ENCODE measurements at regions not wholly inside any gene's neighbourhood (a gene's known extent, or its start where the extent isn't known, plus 50 kb on each side); places are given as distances from the start of the nearest gene placed in this dataset.

- no peak overlapping the region for H3K27ac Mint-ChIP-seq (ENCODE audit: unreplicated experiment)
- TF ChIP-seq CTCF (IDR thresholded peaks at IDR 0.05; ENCODE audit: unreplicated experiment) = no peak
- BruUV-seq (replicated peaks) = no TSS peak
- CTCF ChIA-PET = no interaction called here
- intact Hi-C loops (cut with micrococcal nuclease; ENCODE audit: unreplicated experiment) = no loop called here
- H3K4me1 Mint-ChIP-seq (ENCODE audit: low read depth, unreplicated experiment) = no peaks in the 10 kb centered on the region
- DNase-seq = no peak
- H3K9me3 Mint-ChIP-seq (ENCODE audit: low read depth, unreplicated experiment) = peaks cover 11% of the 10 kb centered on the region
- H3K4me3 Mint-ChIP-seq (ENCODE audit: low read depth, unreplicated experiment) = no peak overlapping the region
- H3K27me3 Mint-ChIP-seq (ENCODE audit: unreplicated experiment) = no peaks in the 10 kb centered on the region
- H3K36me3 Mint-ChIP-seq (ENCODE audit: insufficient read depth, unreplicated experiment) = no peaks in the 10 kb centered on the region
Measured at GRCh38 chr5:163248333-163248732, 189.1 kb upstream of the CCNG1 start.

- no peak overlapping the region for H3K4me3 Mint-ChIP-seq (ENCODE audit: low read depth, unreplicated experiment)
- DNase-seq = no peak
- peaks cover 13% of the 10 kb centered on the region for H3K9me3 Mint-ChIP-seq (ENCODE audit: low read depth, unreplicated experiment)
- no peaks in the 10 kb centered on the region for H3K4me1 Mint-ChIP-seq (ENCODE audit: low read depth, unreplicated experiment)
- TF ChIP-seq CTCF (IDR thresholded peaks at IDR 0.05; ENCODE audit: unreplicated experiment) = no peak
- H3K27me3 Mint-ChIP-seq (ENCODE audit: unreplicated experiment) = no peaks in the 10 kb centered on the region
- H3K27ac Mint-ChIP-seq (ENCODE audit: unreplicated experiment) = no peak overlapping the region
- BruUV-seq (replicated peaks) = no TSS peak
- no peaks in the 10 kb centered on the region for H3K36me3 Mint-ChIP-seq (ENCODE audit: insufficient read depth, unreplicated experiment)
- intact Hi-C loops (cut with micrococcal nuclease; ENCODE audit: unreplicated experiment) = no loop called here
- CTCF ChIA-PET = no interaction called here
Measured at GRCh38 chr5:163248871-163249270, 188.5 kb upstream of the CCNG1 start.

- DNase-seq = no peak
- peaks cover 8% of the 10 kb centered on the region for H3K9me3 Mint-ChIP-seq (ENCODE audit: low read depth, unreplicated experiment)
- intact Hi-C loops (cut with micrococcal nuclease; ENCODE audit: unreplicated experiment) = no loop called here
- no peaks in the 10 kb centered on the region for H3K27me3 Mint-ChIP-seq (ENCODE audit: unreplicated experiment)
- no peak overlapping the region for H3K4me3 Mint-ChIP-seq (ENCODE audit: low read depth, unreplicated experiment)
- no peaks in the 10 kb centered on the region for H3K36me3 Mint-ChIP-seq (ENCODE audit: insufficient read depth, unreplicated experiment)
- no peaks in the 10 kb centered on the region for H3K4me1 Mint-ChIP-seq (ENCODE audit: low read depth, unreplicated experiment)
- BruUV-seq (replicated peaks) = no TSS peak
- CTCF ChIA-PET = no interaction called here
- TF ChIP-seq CTCF (IDR thresholded peaks at IDR 0.05; ENCODE audit: unreplicated experiment) = no peak
- no peak overlapping the region for H3K27ac Mint-ChIP-seq (ENCODE audit: unreplicated experiment)
Measured at GRCh38 chr5:163252950-163253349, 184.4 kb upstream of the CCNG1 start.

- no TSS peak for BruUV-seq (replicated peaks)
- CTCF ChIA-PET = no interaction called here
- DNase-seq = no peak
- Mint-ChIP-seq H3K9me3 (ENCODE audit: low read depth, unreplicated experiment) (peaks cover 6% of the 10 kb centered on the region), H3K4me1 (ENCODE audit: low read depth, unreplicated experiment) (no peaks in the 10 kb centered on the region), H3K27me3 (ENCODE audit: unreplicated experiment) (no peaks in the 10 kb centered on the region), H3K4me3 (ENCODE audit: low read depth, unreplicated experiment) (no peak overlapping the region), H3K27ac (ENCODE audit: unreplicated experiment) (no peak overlapping the region), H3K36me3 (ENCODE audit: insufficient read depth, unreplicated experiment) (no peaks in the 10 kb centered on the region)
- intact Hi-C loops (cut with micrococcal nuclease; ENCODE audit: unreplicated experiment) = no loop called here
- no peak for TF ChIP-seq CTCF (IDR thresholded peaks at IDR 0.05; ENCODE audit: unreplicated experiment)
Measured at GRCh38 chr5:163259495-163259894, 177.9 kb upstream of the CCNG1 start.

GRCh38 chr5:163260471-163260870 lies 176.9 kb upstream of the CCNG1 start:
- Mint-ChIP-seq H3K4me3 (ENCODE audit: low read depth, unreplicated experiment) (no peak overlapping the region), H3K27me3 (ENCODE audit: unreplicated experiment) (no peaks in the 10 kb centered on the region), H3K4me1 (ENCODE audit: low read depth, unreplicated experiment) (no peaks in the 10 kb centered on the region), H3K9me3 (ENCODE audit: low read depth, unreplicated experiment) (peaks cover 8% of the 10 kb centered on the region), H3K36me3 (ENCODE audit: insufficient read depth, unreplicated experiment) (no peaks in the 10 kb centered on the region), H3K27ac (ENCODE audit: unreplicated experiment) (no peak overlapping the region)
- DNase-seq = no peak
- CTCF ChIA-PET = no interaction called here
- BruUV-seq (replicated peaks) = no TSS peak
- intact Hi-C loops (cut with micrococcal nuclease; ENCODE audit: unreplicated experiment) = no loop called here
- TF ChIP-seq CTCF (IDR thresholded peaks at IDR 0.05; ENCODE audit: unreplicated experiment) = no peak

Measured in Calu3 (cell line).